ENCODE measurements at regions not wholly inside any gene's neighbourhood (a gene's known extent, or its start where the extent isn't known, plus 50 kb on each side); places are given as distances from the start of the nearest gene placed in this dataset.

GRCh38 chr14:82366803-82367202 is 833.1 kb upstream of the SEL1L start:
- H4K20me1 ChIP-seq (ENCODE audit: insufficient read depth): no peaks in the 10 kb centered on the region
- TF ChIP-seq CTCF (conservative IDR thresholded peaks at IDR 0.05; ENCODE audit: low read depth, low read length): no peak
- H3K36me3 ChIP-seq (ENCODE audit: insufficient read depth): no peaks in the 10 kb centered on the region
- H3K79me2 ChIP-seq (ENCODE audit: insufficient read depth, low read depth): no peaks in the 10 kb centered on the region
- no peaks in the 10 kb centered on the region for H3K4me1 ChIP-seq (ENCODE audit: low read depth, poor library complexity, severe bottlenecking)
- no peak overlapping the region for H3K27ac ChIP-seq
- H3K4me3 ChIP-seq (IDR thresholded peaks at IDR 0.05; ENCODE audit: insufficient read depth, low read depth, low read length): no peak overlapping the region
- no peak overlapping the region for H3K9ac ChIP-seq
- H3K27me3 ChIP-seq (ENCODE audit: insufficient read depth, low read depth): no peaks in the 10 kb centered on the region
- no peak overlapping the region for H2AFZ ChIP-seq (ENCODE audit: low read depth)
- no peak overlapping the region for H3K4me2 ChIP-seq

GRCh38 chr14:82379291-82379690 is 845.6 kb upstream of the SEL1L start:
- no peak for TF ChIP-seq CTCF (conservative IDR thresholded peaks at IDR 0.05; ENCODE audit: low read depth, low read length)
- Histone ChIP-seq H3K79me2 (ENCODE audit: insufficient read depth, low read depth) (no peaks in the 10 kb centered on the region), H3K36me3 (ENCODE audit: insufficient read depth) (no peaks in the 10 kb centered on the region), H3K4me2 (no peak overlapping the region), H3K4me3 (IDR thresholded peaks at IDR 0.05; ENCODE audit: insufficient read depth, low read depth, low read length) (no peak overlapping the region), H3K4me1 (ENCODE audit: low read depth, poor library complexity, severe bottlenecking) (no peaks in the 10 kb centered on the region), H2AFZ (ENCODE audit: low read depth) (no peak overlapping the region), H3K27ac (no peak overlapping the region), H4K20me1 (ENCODE audit: insufficient read depth) (no peaks in the 10 kb centered on the region), H3K9ac (no peak overlapping the region), H3K27me3 (ENCODE audit: insufficient read depth, low read depth) (no peaks in the 10 kb centered on the region)

- no peak overlapping the region for H3K27ac ChIP-seq
- H3K4me1 ChIP-seq (ENCODE audit: low read depth, poor library complexity, severe bottlenecking): no peaks in the 10 kb centered on the region
- no peak overlapping the region for H2AFZ ChIP-seq (ENCODE audit: low read depth)
- H4K20me1 ChIP-seq (ENCODE audit: insufficient read depth): no peaks in the 10 kb centered on the region
- no peaks in the 10 kb centered on the region for H3K36me3 ChIP-seq (ENCODE audit: insufficient read depth)
- no peaks in the 10 kb centered on the region for H3K27me3 ChIP-seq (ENCODE audit: insufficient read depth, low read depth)
- H3K79me2 ChIP-seq (ENCODE audit: insufficient read depth, low read depth): no peaks in the 10 kb centered on the region
- no peak overlapping the region for H3K4me3 ChIP-seq (IDR thresholded peaks at IDR 0.05; ENCODE audit: insufficient read depth, low read depth, low read length)
- H3K4me2 ChIP-seq: no peak overlapping the region
- H3K9ac ChIP-seq: no peak overlapping the region
- TF ChIP-seq CTCF (conservative IDR thresholded peaks at IDR 0.05; ENCODE audit: low read depth, low read length): no peak
These were observed 851.4 kb upstream of the SEL1L start for GRCh38 chr14:82385048-82385447.

- Histone ChIP-seq H3K4me1 (ENCODE audit: low read depth, poor library complexity, severe bottlenecking) (no peaks in the 10 kb centered on the region), H4K20me1 (ENCODE audit: insufficient read depth) (no peaks in the 10 kb centered on the region), H3K4me2 (no peak overlapping the region), H3K27me3 (ENCODE audit: insufficient read depth, low read depth) (no peaks in the 10 kb centered on the region), H3K9ac (no peak overlapping the region), H3K27ac (no peak overlapping the region), H3K79me2 (ENCODE audit: insufficient read depth, low read depth) (no peaks in the 10 kb centered on the region), H3K4me3 (IDR thresholded peaks at IDR 0.05; ENCODE audit: insufficient read depth, low read depth, low read length) (no peak overlapping the region), H3K36me3 (ENCODE audit: insufficient read depth) (no peaks in the 10 kb centered on the region), H2AFZ (ENCODE audit: low read depth) (no peak overlapping the region)
- no peak for TF ChIP-seq CTCF (conservative IDR thresholded peaks at IDR 0.05; ENCODE audit: low read depth, low read length)
These were observed 854.0 kb upstream of the SEL1L start for GRCh38 chr14:82387699-82388098.

- H3K27me3 ChIP-seq (ENCODE audit: insufficient read depth, low read depth): no peaks in the 10 kb centered on the region
- H3K4me1 ChIP-seq (ENCODE audit: low read depth, poor library complexity, severe bottlenecking): no peaks in the 10 kb centered on the region
- H4K20me1 ChIP-seq (ENCODE audit: insufficient read depth): no peaks in the 10 kb centered on the region
- no peaks in the 10 kb centered on the region for H3K79me2 ChIP-seq (ENCODE audit: insufficient read depth, low read depth)
- TF ChIP-seq CTCF (conservative IDR thresholded peaks at IDR 0.05; ENCODE audit: low read depth, low read length): no peak
- no peak overlapping the region for H3K27ac ChIP-seq
- no peak overlapping the region for H3K4me2 ChIP-seq
- H2AFZ ChIP-seq (ENCODE audit: low read depth): no peak overlapping the region
- H3K36me3 ChIP-seq (ENCODE audit: insufficient read depth): no peaks in the 10 kb centered on the region
- no peak overlapping the region for H3K4me3 ChIP-seq (IDR thresholded peaks at IDR 0.05; ENCODE audit: insufficient read depth, low read depth, low read length)
- H3K9ac ChIP-seq: no peak overlapping the region
These were observed 854.8 kb upstream of the SEL1L start for GRCh38 chr14:82388488-82388887.
